Thyroid gland (tissue), 4 donors: ENCODE measurements at regions not wholly inside any gene's neighbourhood (a gene's known extent, or its start where the extent isn't known, plus 50 kb on each side); places are given as distances from the start of the nearest gene placed in this dataset.
"Not testable (repeated sequence)": the region's sequence is repeated elsewhere in the genome, so short reads cannot be mapped to it uniquely, and the experiment has no call there.

Experiments used
- DNase-seq, 2 donors: peaks; one replicate each; pipeline ENCODE4 v3.0.0-alpha.2; 2019
- H3K27ac ChIP-seq, 3 donors: fragments of 200-600 bp; sonication (generic); 1 replicate in 2 of 3; 2 replicates in 1 of 3; pipeline ENCODE4 v1.5.1; 2016 to 2019; ENCODE audit warnings: mild to moderate bottlenecking in 1 of 3, moderate library complexity in 1 of 3
- H3K27me3 ChIP-seq: fragments of 200-600 bp; sonication (generic); one replicate; pipeline ENCODE4 v1.5.1; 2019
- H3K36me3 ChIP-seq, 2 donors: fragments of 200-600 bp; sonication (generic); one replicate each; pipeline ENCODE4 v1.5.1; 2016 to 2019
- H3K4me1 ChIP-seq, 2 donors: fragments of 200-600 bp; sonication (generic); one replicate each; pipeline ENCODE4 v1.5.1; 2017 to 2019
- H3K4me3 ChIP-seq, 3 donors: fragments of 200-600 bp; sonication (generic); replicated peaks in 1 of 3; 1 replicate in 2 of 3; 2 replicates in 1 of 3; pipeline ENCODE4 v1.5.1; 2016; ENCODE audit warnings: mild to moderate bottlenecking in 1 of 3
- H3K9me3 ChIP-seq: fragments of 200-600 bp; sonication (generic); one replicate; pipeline ENCODE4 v1.5.1; 2017
- CTCF ChIP-seq, 6 experiments: fragments of 200-600 bp in 3 of 6; fragments of 450-650 bp in 3 of 6; sonication (generic) in 3 of 6; IDR thresholded peaks; one replicate each; pipeline ENCODE4 v1.5.1; 2016 to 2019; ENCODE audit warnings: antibody characterized with exemption in 6 of 6, mild to moderate bottlenecking in 2 of 6, inconsistent platforms in 1 of 6, moderate library complexity in 1 of 6
- POLR2A ChIP-seq, 2 donors: fragments of 450-650 bp; IDR thresholded peaks; one replicate each; pipeline ENCODE4 v1.6.1; 2017; ENCODE audit warnings: antibody characterized with exemption in 2 of 2, mild to moderate bottlenecking in 2 of 2, moderate library complexity in 1 of 2
- WGBS, 2 donors: methylation state at CpG; one replicate each; pipeline ENCODE4 v1.1.5; 2017; 5-methylcytosine and 5-hydroxymethylcytosine counted together
- intact Hi-C: fragments of 100-400 bp; cut with DNase I; formaldehyde crosslinking; loops from one replicate; pipeline ENCODE4 v1.15.1; 2023

GRCh38 chr1:94350350-94350924 lies 67.8 kb upstream of the ABCD3 start:
- Histone ChIP-seq H3K27me3 (no peaks in the 10 kb centered on the region), H3K4me1 (no peaks in the 10 kb centered on the region), H3K4me3 (no peak overlapping the region), H3K9me3 (no peaks in the 10 kb centered on the region), H3K36me3 (no peaks in the 10 kb centered on the region), H3K27ac (no peak overlapping the region)
- no peak for TF ChIP-seq CTCF (IDR thresholded peaks at IDR 0.05)
- no peak for TF ChIP-seq POLR2A (IDR thresholded peaks at IDR 0.05)
- no peak for DNase-seq
- intact Hi-C loops: no loop called here
- WGBS, 2 donors: 45 to 59% methylated on average over 1 of the region's 1 CpG

- Histone ChIP-seq H3K36me3 (no peaks in the 10 kb centered on the region), H3K4me3 (no peak overlapping the region), H3K27ac (no peak overlapping the region), H3K4me1 (no peaks in the 10 kb centered on the region), H3K27me3 (no peaks in the 10 kb centered on the region), H3K9me3 (no peaks in the 10 kb centered on the region)
- no peak for DNase-seq
- WGBS, 2 donors: 69 to 82% methylated on average over 2 of the region's 2 CpGs
- TF ChIP-seq CTCF (IDR thresholded peaks at IDR 0.05): no peak
- TF ChIP-seq POLR2A (IDR thresholded peaks at IDR 0.05): no peak
- intact Hi-C loops: no loop called here
Measured at GRCh38 chr1:94349853-94350252, 68.3 kb upstream of the ABCD3 start.

- H3K4me3 ChIP-seq, H3K27ac ChIP-seq, intact Hi-C loops: not testable (repeated sequence)
Measured at GRCh38 chr1:94348386-94348785, 69.8 kb upstream of the ABCD3 start.

GRCh38 chr1:94345148-94345721 lies 73.0 kb upstream of the ABCD3 start:
- 85 to 90% methylated on average over 4 of the region's 4 CpGs for WGBS, 2 donors
- Histone ChIP-seq H3K27me3 (no peaks in the 10 kb centered on the region), H3K9me3 (no peaks in the 10 kb centered on the region), H3K27ac (no peak overlapping the region), H3K4me3 (no peak overlapping the region), H3K4me1 (peaks cover 0 to 2% of the 10 kb centered on the region in 2 donors), H3K36me3 (no peaks in the 10 kb centered on the region)
- intact Hi-C loops: no loop called here
- DNase-seq: no peak
- no peak for TF ChIP-seq CTCF (IDR thresholded peaks at IDR 0.05)
- TF ChIP-seq POLR2A (IDR thresholded peaks at IDR 0.05): no peak

More at GRCh38 chr1:94348386-94348785, 69.8 kb upstream of the ABCD3 start:
- H3K36me3 ChIP-seq, H3K9me3 ChIP-seq, H3K4me1 ChIP-seq, H3K27me3 ChIP-seq, DNase-seq: not testable (repeated sequence)
- WGBS, 2 donors: 87 to 89% methylated on average over 2 of the region's 2 CpGs

- peaks cover 0 to 2% of the 10 kb centered on the region in 2 donors for H3K4me1 ChIP-seq
- no peaks in the 10 kb centered on the region for H3K27me3 ChIP-seq
- intact Hi-C loops: no loop called here
- no peak overlapping the region for H3K27ac ChIP-seq
- WGBS, 2 donors: 75 to 76% methylated on average over 3 of the region's 3 CpGs
- TF ChIP-seq POLR2A (IDR thresholded peaks at IDR 0.05): no peak
- TF ChIP-seq CTCF (IDR thresholded peaks at IDR 0.05): no peak
- no peak overlapping the region for H3K4me3 ChIP-seq
- no peaks in the 10 kb centered on the region for H3K36me3 ChIP-seq
- H3K9me3 ChIP-seq: no peaks in the 10 kb centered on the region
- DNase-seq: no peak
Measured at GRCh38 chr1:94342416-94342815, 75.8 kb upstream of the ABCD3 start.
